Vagina (tissue), 2 donors: ENCODE measurements at regions not wholly inside any gene's neighbourhood (a gene's known extent, or its start where the extent isn't known, plus 50 kb on each side); places are given as distances from the start of the nearest gene placed in this dataset.

ENCODE experiments used
- CTCF ChIP-seq, 3 experiments: fragments of 450-650 bp in 2 of 3; fragments of 200-600 bp in 1 of 3; sonication (generic) in 1 of 3; IDR thresholded peaks; one replicate each; pipeline ENCODE4 v1.5.1; 2017 to 2019; ENCODE audit warnings: antibody characterized with exemption in 3 of 3, mild to moderate bottlenecking in 2 of 3, moderate library complexity in 2 of 3
- POLR2A ChIP-seq, 2 donors: fragments of 450-650 bp; IDR thresholded peaks; one replicate each; pipeline ENCODE4 v1.6.1; 2017; ENCODE audit warnings: antibody characterized with exemption in 2 of 2, mild to moderate bottlenecking in 2 of 2, moderate library complexity in 2 of 2

- no peak for TF ChIP-seq POLR2A (IDR thresholded peaks at IDR 0.05)
- no peak for TF ChIP-seq CTCF (IDR thresholded peaks at IDR 0.05)
These were observed 254.3 kb upstream of the TNP1 start for GRCh38 chr2:217114117-217114516.
